A204.1 (cell line): ENCODE measurements at regions not wholly inside any gene's neighbourhood (a gene's known extent, or its start where the extent isn't known, plus 50 kb on each side); places are given as distances from the start of the nearest gene placed in this dataset.

Experiments used
- FAIRE-seq: peaks from 2 replicates; lab custom pipeline; 2012; peaks lifted over from hg19 to GRCh38; lab: Jason Lieb, UNC

DNA sequence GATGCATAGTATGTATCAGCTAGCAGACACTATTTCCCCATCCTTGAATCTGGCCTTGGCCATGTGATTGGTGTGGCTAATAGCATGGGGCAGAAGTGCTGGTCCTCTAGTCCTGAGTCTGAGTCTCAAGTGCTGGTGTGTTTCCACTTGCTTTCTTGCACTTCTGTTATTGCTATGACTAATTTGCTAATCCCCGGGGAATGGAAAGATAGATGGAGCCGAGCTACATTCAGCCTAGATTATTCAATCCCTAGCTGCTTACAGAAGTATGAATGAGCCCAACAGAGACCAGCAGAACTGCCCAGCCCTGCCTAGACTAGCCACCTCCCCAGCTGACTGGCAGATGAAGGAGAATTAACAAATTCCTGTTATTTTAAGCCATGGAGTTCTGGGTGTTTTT is 53.2 kb upstream of the SYPL1 start:
- no peak for FAIRE-seq

GRCh38 chr7:106163257-106163656 is 51.1 kb upstream of the SYPL1 start:
- FAIRE-seq: no peak
